Adipocyte (in vitro differentiated cells): ENCODE measurements at regions not wholly inside any gene's neighbourhood (a gene's known extent, or its start where the extent isn't known, plus 50 kb on each side); places are given as distances from the start of the nearest gene placed in this dataset.

Experiments
- DNase-seq: peaks from one replicate; pipeline ENCODE4 v3.0.0-alpha.2; 2015; ENCODE audit warnings: low read depth
- H3K27me3 ChIP-seq: replicated peaks from 2 replicates; pipeline ENCODE4 v1.7.0; 2013; ENCODE audit warnings: mild to moderate bottlenecking, low read length, moderate library complexity; ENCODE audit not compliant: control insufficient read depth, insufficient read depth
- H3K36me3 ChIP-seq: 2 replicates; pipeline ENCODE4 v1.7.0; 2013; ENCODE audit warnings: low read length, mild to moderate bottlenecking, moderate library complexity; ENCODE audit not compliant: control insufficient read depth, insufficient read depth, severe bottlenecking
- H3K4me1 ChIP-seq: 2 replicates; pipeline ENCODE4 v1.7.0; 2013; ENCODE audit warnings: mild to moderate bottlenecking, low read length, moderate library complexity; ENCODE audit not compliant: control insufficient read depth, insufficient read depth
- H3K4me3 ChIP-seq: 2 replicates; pipeline ENCODE4 v1.7.0; 2013; ENCODE audit warnings: mild to moderate bottlenecking, low read length, moderate library complexity
- H3K9ac ChIP-seq: 2 replicates; pipeline ENCODE4 v1.7.0; 2013; ENCODE audit warnings: mild to moderate bottlenecking, low read length, moderate library complexity
- H3K9me3 ChIP-seq: 2 replicates; pipeline ENCODE4 v1.7.0; 2013; ENCODE audit warnings: mild to moderate bottlenecking, low read length, moderate library complexity; ENCODE audit not compliant: control insufficient read depth

GRCh38 chr22:48659404-48659996, 1168.2 kb downstream of the BRD1 start:
- Histone ChIP-seq H3K36me3 (no peaks in the 10 kb centered on the region), H3K4me1 (peaks cover 2% of the 10 kb centered on the region), H3K9me3 (peaks cover 7% of the 10 kb centered on the region), H3K27me3 (no peaks in the 10 kb centered on the region), H3K4me3 (no peak overlapping the region), H3K9ac (no peak overlapping the region)
- no peak for DNase-seq

GRCh38 chr22:48658871-48659270, 1168.8 kb downstream of the BRD1 start:
- Histone ChIP-seq H3K4me1 (peaks cover 6% of the 10 kb centered on the region), H3K36me3 (no peaks in the 10 kb centered on the region), H3K9ac (no peak overlapping the region), H3K9me3 (peaks cover 7% of the 10 kb centered on the region), H3K4me3 (no peak overlapping the region), H3K27me3 (no peaks in the 10 kb centered on the region)
- DNase-seq, result no peak

- H3K9me3 ChIP-seq, result peaks cover 2% of the 10 kb centered on the region
- no peaks in the 10 kb centered on the region for H3K36me3 ChIP-seq
- no peak overlapping the region for H3K4me3 ChIP-seq
- no peak for DNase-seq
- H3K4me1 ChIP-seq, result peaks cover 8% of the 10 kb centered on the region
- H3K9ac ChIP-seq, result no peak overlapping the region
- no peaks in the 10 kb centered on the region for H3K27me3 ChIP-seq
These were observed 1169.4 kb downstream of the BRD1 start for GRCh38 chr22:48658246-48658645.

GRCh38 chr22:48654492-48654891, 1173.2 kb downstream of the BRD1 start:
- no peak overlapping the region for H3K4me3 ChIP-seq
- H3K4me1 ChIP-seq, result peaks cover 8% of the 10 kb centered on the region
- no peaks in the 10 kb centered on the region for H3K36me3 ChIP-seq
- no peak for DNase-seq
- H3K9ac ChIP-seq, result no peak overlapping the region
- H3K27me3 ChIP-seq, result no peaks in the 10 kb centered on the region
- no peaks in the 10 kb centered on the region for H3K9me3 ChIP-seq

- no peaks in the 10 kb centered on the region for H3K36me3 ChIP-seq
- H3K4me3 ChIP-seq, result no peak overlapping the region
- H3K4me1 ChIP-seq, result peaks cover 8% of the 10 kb centered on the region
- no peaks in the 10 kb centered on the region for H3K27me3 ChIP-seq
- no peak for DNase-seq
- H3K9me3 ChIP-seq, result no peaks in the 10 kb centered on the region
- H3K9ac ChIP-seq, result no peak overlapping the region
These were observed 1173.7 kb downstream of the BRD1 start for GRCh38 chr22:48653929-48654328.

GRCh38 chr22:48653306-48653705, 1174.4 kb downstream of the BRD1 start:
- no peak overlapping the region for H3K4me3 ChIP-seq
- H3K4me1 ChIP-seq, result peaks cover 8% of the 10 kb centered on the region
- no peaks in the 10 kb centered on the region for H3K9me3 ChIP-seq
- H3K36me3 ChIP-seq, result no peaks in the 10 kb centered on the region
- H3K9ac ChIP-seq, result no peak overlapping the region
- DNase-seq, result no peak
- H3K27me3 ChIP-seq, result no peaks in the 10 kb centered on the region

GRCh38 chr22:48652796-48653195, 1174.9 kb downstream of the BRD1 start:
- Histone ChIP-seq H3K4me3 (no peak overlapping the region), H3K9ac (no peak overlapping the region), H3K9me3 (no peaks in the 10 kb centered on the region), H3K36me3 (no peaks in the 10 kb centered on the region), H3K4me1 (peaks cover 8% of the 10 kb centered on the region), H3K27me3 (no peaks in the 10 kb centered on the region)
- no peak for DNase-seq

GRCh38 chr22:48651981-48652538, 1175.6 kb downstream of the BRD1 start:
- Histone ChIP-seq H3K27me3 (no peaks in the 10 kb centered on the region), H3K4me3 (no peak overlapping the region), H3K36me3 (no peaks in the 10 kb centered on the region), H3K4me1 (peaks cover 8% of the 10 kb centered on the region), H3K9me3 (no peaks in the 10 kb centered on the region), H3K9ac (no peak overlapping the region)
- no peak for DNase-seq

GRCh38 chr22:48651036-48651890, 1176.4 kb downstream of the BRD1 start:
- Histone ChIP-seq H3K4me1 (peaks cover 8% of the 10 kb centered on the region), H3K4me3 (no peak overlapping the region), H3K9ac (no peak overlapping the region), H3K36me3 (no peaks in the 10 kb centered on the region), H3K9me3 (no peaks in the 10 kb centered on the region), H3K27me3 (no peaks in the 10 kb centered on the region)
- DNase-seq, result no peak

GRCh38 chr22:48650323-48651035, 1177.2 kb downstream of the BRD1 start:
- Histone ChIP-seq H3K27me3 (no peaks in the 10 kb centered on the region), H3K9ac (no peak overlapping the region), H3K9me3 (no peaks in the 10 kb centered on the region), H3K4me1 (peaks cover 8% of the 10 kb centered on the region), H3K36me3 (no peaks in the 10 kb centered on the region), H3K4me3 (no peak overlapping the region)
- no peak for DNase-seq

- H3K9me3 ChIP-seq, result no peaks in the 10 kb centered on the region
- peaks cover 6% of the 10 kb centered on the region for H3K4me1 ChIP-seq
- DNase-seq, result no peak
- H3K36me3 ChIP-seq, result no peaks in the 10 kb centered on the region
- H3K4me3 ChIP-seq, result no peak overlapping the region
- no peak overlapping the region for H3K9ac ChIP-seq
- H3K27me3 ChIP-seq, result no peaks in the 10 kb centered on the region
These were observed 1178.2 kb downstream of the BRD1 start for GRCh38 chr22:48649466-48649865.
